HepG2 (cell line): ENCODE measurements at regions not wholly inside any gene's neighbourhood (a gene's known extent, or its start where the extent isn't known, plus 50 kb on each side); places are given as distances from the start of the nearest gene placed in this dataset.

Experiments
- ATAC-seq: fragments of 200-7000 bp; cut with Tn5 transposase; 3 replicates; pipeline ENCODE4 v1.9.1; 2020; ENCODE audit warnings: mild to moderate bottlenecking, moderate library complexity
- BruUV-seq: library from RNA; stranded (reverse); fragments of 400-500 nt; replicated peaks from 2 replicates; lab custom pipeline; 2021; lab: Mats Ljungman, UMichigan
- CTCF ChIA-PET: fragments of 300-600 bp; formaldehyde crosslinking; extraction: SDS; loops from one replicate; lab custom pipeline; 2021; ENCODE audit warnings: low total read pairs, inconsistent platforms, low intra/inter-chr PET ratio; lab: Yijun Ruan, JAX
- POLR2A ChIA-PET: fragments of 350-600 bp; sonication (Branson Sonifier 250); formaldehyde crosslinking; loops from one replicate; lab custom pipeline; 2020; ENCODE audit warnings: antibody characterized with exemption, inconsistent platforms; lab: Yijun Ruan, JAX
- DNase-seq: peaks from one replicate; pipeline ENCODE4 v3.0.0-alpha.2; 2015; ENCODE audit warnings: low spot score
- FAIRE-seq: peaks from 3 replicates; lab custom pipeline; 2011; peaks lifted over from hg19 to GRCh38; lab: Jason Lieb, UNC
- H2AFZ ChIP-seq: one replicate; pipeline ENCODE4 v1.6.1; 2011; ENCODE audit warnings: low read length, inconsistent platforms
- H3K27ac ChIP-seq: fragments of 300-600 bp; 3 replicates; pipeline ENCODE4 v1.8.0; 2011; ENCODE audit warnings: mixed run types, mild to moderate bottlenecking, mixed read lengths, low read length, inconsistent platforms; ENCODE audit not compliant: insufficient read depth; ENCODE audit errors: extremely low read length
- H3K27me3 ChIP-seq, 2 experiments: fragments of 200-600 bp in 1 of 2; 2 replicates in 1 of 2; 3 replicates in 1 of 2; pipeline versions ENCODE4 v1.6.0 to v1.8.0; 2011; ENCODE audit warnings: low read length in 2 of 2, mild to moderate bottlenecking in 2 of 2, moderate library complexity in 2 of 2, inconsistent platforms in 1 of 2; ENCODE audit not compliant: insufficient read depth in 2 of 2, control insufficient read depth in 1 of 2
- H3K36me3 ChIP-seq, 2 experiments: fragments of 200-600 bp in 1 of 2; replicated peaks in 1 of 2; 2 replicates in 1 of 2; 3 replicates in 1 of 2; pipeline versions ENCODE4 v1.5.1 to v1.8.0; 2011; ENCODE audit warnings: low read length in 2 of 2, inconsistent platforms in 1 of 2; ENCODE audit not compliant: insufficient read depth in 2 of 2, control insufficient read depth in 1 of 2
- H3K4me1 ChIP-seq: 2 replicates; pipeline ENCODE4 v1.5.1; 2012; ENCODE audit warnings: low read length, inconsistent platforms; ENCODE audit not compliant: insufficient read depth
- H3K4me2 ChIP-seq: 2 replicates; pipeline ENCODE4 v1.6.0; 2011; ENCODE audit warnings: low read depth, low read length, inconsistent platforms
- H3K4me3 ChIP-seq, 3 experiments: fragments of 200-600 bp in 1 of 3; sonication (generic), shearing (Covaris generic) in 1 of 3; replicated peaks in 1 of 3; 2 replicates each; pipeline ENCODE4 v1.5.1; 2011 to 2016; ENCODE audit warnings: low read length in 3 of 3, inconsistent platforms in 2 of 3, low read depth in 2 of 3, mild to moderate bottlenecking in 2 of 3, control low read depth in 1 of 3, mixed read lengths in 1 of 3; ENCODE audit not compliant: insufficient read depth in 1 of 3
- H3K79me2 ChIP-seq: one replicate; pipeline ENCODE4 v1.6.1; 2011; ENCODE audit warnings: low read length, inconsistent platforms; ENCODE audit not compliant: insufficient read depth
- H3K9ac ChIP-seq: 2 replicates; pipeline ENCODE4 v1.6.0; 2011; ENCODE audit warnings: mild to moderate bottlenecking, low read depth, low read length, inconsistent platforms; ENCODE audit not compliant: insufficient read depth
- H3K9me3 ChIP-seq: 2 replicates; pipeline ENCODE4 v1.5.1; 2012; ENCODE audit warnings: mild to moderate bottlenecking, low read length
- H4K20me1 ChIP-seq: 2 replicates; pipeline ENCODE4 v1.6.0; 2011; ENCODE audit warnings: inconsistent platforms, mild to moderate bottlenecking, low read length, moderate library complexity; ENCODE audit not compliant: insufficient read depth
- HOXA3 ChIP-seq: sonication (generic); formaldehyde crosslinking; IDR thresholded peaks from 2 replicates; pipeline ENCODE4 v1.5.0; 2020; ENCODE audit warnings: missing genetic modification reagents
- PAXIP1 ChIP-seq: sonication (generic); formaldehyde crosslinking; conservative IDR thresholded peaks from 2 replicates; pipeline ENCODE4 v1.4.0; 2020; ENCODE audit warnings: mild to moderate bottlenecking, missing genetic modification reagents, moderate library complexity
- POGK ChIP-seq: sonication (generic); formaldehyde crosslinking; conservative IDR thresholded peaks from 2 replicates; pipeline ENCODE4 v1.8.0; 2022; ENCODE audit warnings: mild to moderate bottlenecking, moderate library complexity, missing genetic modification reagents
- PRMT3 ChIP-seq: sonication (generic); formaldehyde crosslinking; IDR thresholded peaks from 2 replicates; pipeline ENCODE4 v1.8.1; 2022; ENCODE audit warnings: low read depth, mild to moderate bottlenecking, moderate library complexity, missing genetic modification reagents, borderline replicate concordance
- REL ChIP-seq: sonication (generic); formaldehyde crosslinking; conservative IDR thresholded peaks from 2 replicates; pipeline ENCODE4 v1.8.0; 2022; ENCODE audit warnings: mild to moderate bottlenecking, missing genetic modification reagents, moderate library complexity
- RERE ChIP-seq: IDR thresholded peaks from 2 replicates; pipeline ENCODE4 v1.6.1; 2016; ENCODE audit warnings: low read depth, missing genetic modification reagents, missing compliant biosample characterization
- TFDP2 ChIP-seq: sonication (generic); formaldehyde crosslinking; IDR thresholded peaks from 2 replicates; pipeline ENCODE4 v1.4.0; 2020; ENCODE audit warnings: missing genetic modification reagents
- ZFY ChIP-seq: sonication (generic); formaldehyde crosslinking; IDR thresholded peaks from 2 replicates; pipeline ENCODE4 v1.4.0; 2020; ENCODE audit warnings: missing genetic modification reagents
- ZNF101 ChIP-seq: sonication (generic); formaldehyde crosslinking; IDR thresholded peaks from 2 replicates; pipeline ENCODE4 v1.4.0; 2020; ENCODE audit warnings: mild to moderate bottlenecking, low read depth, missing genetic modification reagents, borderline replicate concordance
- ZNF24 ChIP-seq: fragments of 450-650 bp; IDR thresholded peaks from 2 replicates; pipeline ENCODE4 v1.6.1; 2017; ENCODE audit warnings: antibody characterized with exemption, mild to moderate bottlenecking
- ZNF547 ChIP-seq: sonication (generic); formaldehyde crosslinking; IDR thresholded peaks from 2 replicates; pipeline ENCODE4 v1.5.1; 2020; ENCODE audit warnings: mild to moderate bottlenecking, missing genetic modification reagents
- WGBS: methylation state at CpG from one replicate; pipeline ENCODE4 v1.1.6; 2017; ENCODE audit warnings: low lambda C conversion rate; 5-methylcytosine and 5-hydroxymethylcytosine counted together
- in situ Hi-C: cut with HindIII; loops from 2 replicates; pipeline ENCODE4 v1.10.0; 2017; ENCODE audit warnings: low pct_unique_long_range_greater_than_20kb; ENCODE audit not compliant: extremely low pct_ligation_motif_present
- intact Hi-C: fragments of 100-400 bp; cut with micrococcal nuclease; formaldehyde crosslinking; loops from one replicate; pipeline ENCODE4 v1.10.0; 2022; ENCODE audit not compliant: unreplicated experiment

GRCh38 chr12:132429602-132429945, 60.4 kb upstream of the FBRSL1 start:
- intact Hi-C loops (loop anchor here (10.0 kb wide), 1 partner anchor 45 kb away; no protein-coding TSS in a partner anchor), in situ Hi-C loops (no loop called here)
- ChIA-PET CTCF (no interaction called here), POLR2A (no interaction called here)
- Histone ChIP-seq H3K9me3 (peaks cover 3% of the 10 kb centered on the region; the same call in 1 of the 2 replicates), H3K79me2 (no peaks in the 10 kb centered on the region), H3K4me1 (peaks cover 77% of the 10 kb centered on the region), H3K27me3 (peaks cover 2 to 40% of the 10 kb centered on the region in 2 experiments; a peak in 4 of 5 replicates), H3K36me3 (no peaks in the 10 kb centered on the region), H3K27ac (no peak overlapping the region), H3K4me3 (peak overlapping the region in 2 of 3 experiments; percentile 28 to 65; a peak in 2 of 6 replicates), H4K20me1 (no peaks in the 10 kb centered on the region), H3K9ac (no peak overlapping the region), H3K4me2 (peak overlapping the region; percentile 71), H2AFZ (no peak overlapping the region)
- 20% methylated on average over 2 of the region's 10 CpGs for WGBS
- no TSS peak for BruUV-seq
- DNase-seq (no peak), ATAC-seq (no peak), FAIRE-seq (no peak)
- 0 out of 2 replicates have a peak, but pooled peaks have one; percentile 32 for TF ChIP-seq ZNF547 (CRISPR knock-in tag)
- TF ChIP-seq POGK (CRISPR knock-in tag): no peak
- 0 out of 2 replicates have a peak, but pooled peaks have one; percentile 4 for TF ChIP-seq ZFY (CRISPR knock-in tag)
- no peak for TF ChIP-seq ZNF24
- no peak for TF ChIP-seq RERE (CRISPR knock-in tag)
- TF ChIP-seq REL: 0 out of 2 replicates have a peak, but pooled peaks have one; percentile 43
- TF ChIP-seq ZNF101: no peak
- TF ChIP-seq HOXA3 (CRISPR knock-in tag): 0 out of 2 replicates have a peak, but pooled peaks have one; percentile 8
- peak; percentile 29; the same call in 1 of the 2 replicates for TF ChIP-seq PAXIP1 (CRISPR knock-in tag)
- TF ChIP-seq TFDP2 (CRISPR knock-in tag): 0 out of 2 replicates have a peak, but pooled peaks have one; percentile 10
- no peak for TF ChIP-seq PRMT3 (CRISPR knock-in tag)
